ENCODE measurements at regions not wholly inside any gene's neighbourhood (a gene's known extent, or its start where the extent isn't known, plus 50 kb on each side); places are given as distances from the start of the nearest gene placed in this dataset.
"Not testable (repeated sequence)": the region's sequence is repeated elsewhere in the genome, so short reads cannot be mapped to it uniquely, and the experiment has no call there.

DNA sequence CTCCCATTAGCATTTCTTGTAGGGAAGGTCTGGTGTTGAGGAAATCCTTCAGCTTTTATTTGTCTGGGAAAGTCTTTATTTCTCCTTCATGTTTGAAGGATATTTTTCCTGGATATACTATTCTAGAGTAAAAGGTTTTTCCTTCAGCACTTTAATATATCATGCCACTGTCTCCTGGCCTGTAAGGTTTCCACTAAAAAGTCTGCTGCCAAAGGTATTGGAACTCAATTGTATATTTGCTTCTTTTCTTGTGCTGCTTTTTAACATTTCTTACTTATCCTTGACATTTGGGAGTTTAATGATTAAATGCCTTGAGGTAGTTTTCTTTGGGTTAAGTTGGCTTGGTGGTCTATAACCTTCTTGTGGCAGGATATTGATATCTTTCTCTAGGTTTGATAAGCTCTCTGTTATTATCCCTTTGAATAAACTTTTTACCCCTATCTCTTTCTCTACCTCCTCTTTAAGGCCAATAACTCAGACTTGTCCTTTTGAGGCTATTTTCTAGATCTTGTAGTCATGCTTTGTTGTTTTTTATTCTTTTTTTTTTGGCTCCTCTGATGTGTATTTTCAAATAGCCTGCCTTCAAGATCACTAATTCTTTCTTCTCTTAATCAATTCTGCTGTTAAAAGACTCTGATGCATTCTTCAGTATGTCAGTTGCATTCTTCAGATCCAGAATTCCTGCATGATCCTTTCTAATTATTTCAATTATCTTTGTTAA is 225.0 kb upstream of the ZNF217 start:
- DNase-seq, result no peak

- not testable (repeated sequence) for DNase-seq
Measured at GRCh38 chr20:53817513-53817912, 223.9 kb upstream of the ZNF217 start.

DNA sequence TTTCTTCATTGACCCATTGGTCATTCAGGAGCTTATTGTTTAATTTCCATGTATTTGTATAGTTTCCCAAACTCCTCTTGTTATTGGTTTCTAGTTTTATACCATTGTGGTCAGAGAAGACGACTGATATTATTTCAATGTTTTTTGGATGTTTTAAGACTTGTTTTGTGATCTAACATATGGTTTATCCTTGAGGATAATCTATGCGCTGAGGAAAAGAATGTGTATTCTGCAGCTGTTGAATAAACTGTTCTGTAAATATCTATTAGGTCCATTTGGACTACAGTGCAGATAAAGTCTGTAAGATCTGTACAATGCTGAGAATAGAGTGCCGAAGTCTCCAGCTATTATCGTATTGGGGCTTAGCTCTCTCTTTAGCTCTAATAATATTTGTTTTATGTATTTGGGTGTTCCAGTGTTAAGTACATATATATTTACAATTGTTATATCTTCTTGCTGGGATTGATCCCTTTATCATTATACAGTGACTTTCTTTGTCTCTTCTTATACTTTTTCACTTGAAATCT is 223.3 kb upstream of the ZNF217 start:
- DNase-seq, result no peak

- DNase-seq, result no peak
Measured at GRCh38 chr20:53815509-53815908, 221.9 kb upstream of the ZNF217 start.

- no peak for DNase-seq
Measured at GRCh38 chr20:53814060-53814459, 220.4 kb upstream of the ZNF217 start.

- no peak for DNase-seq
Measured at GRCh38 chr20:53813636-53814035, 220.0 kb upstream of the ZNF217 start.

DNA sequence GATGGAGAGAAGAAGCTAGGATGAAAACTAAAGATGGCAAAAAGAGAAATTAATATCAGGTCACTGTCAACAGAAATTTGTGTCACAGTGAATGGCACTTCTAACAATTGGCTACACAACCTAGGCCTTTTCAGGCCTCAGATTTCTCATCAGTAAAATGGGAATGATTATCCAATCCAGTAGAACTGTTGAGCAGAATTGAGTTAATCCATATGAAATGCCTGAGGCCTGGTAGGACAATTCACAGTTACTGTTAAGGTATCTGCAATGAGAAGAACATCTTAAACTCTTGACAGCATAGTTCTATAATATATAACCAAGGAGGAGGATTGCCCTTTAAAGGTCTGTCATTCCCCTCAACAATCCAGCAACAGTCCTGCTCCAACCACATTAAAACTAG is 217.9 kb upstream of the ZNF217 start:
- no peak for DNase-seq

DNA sequence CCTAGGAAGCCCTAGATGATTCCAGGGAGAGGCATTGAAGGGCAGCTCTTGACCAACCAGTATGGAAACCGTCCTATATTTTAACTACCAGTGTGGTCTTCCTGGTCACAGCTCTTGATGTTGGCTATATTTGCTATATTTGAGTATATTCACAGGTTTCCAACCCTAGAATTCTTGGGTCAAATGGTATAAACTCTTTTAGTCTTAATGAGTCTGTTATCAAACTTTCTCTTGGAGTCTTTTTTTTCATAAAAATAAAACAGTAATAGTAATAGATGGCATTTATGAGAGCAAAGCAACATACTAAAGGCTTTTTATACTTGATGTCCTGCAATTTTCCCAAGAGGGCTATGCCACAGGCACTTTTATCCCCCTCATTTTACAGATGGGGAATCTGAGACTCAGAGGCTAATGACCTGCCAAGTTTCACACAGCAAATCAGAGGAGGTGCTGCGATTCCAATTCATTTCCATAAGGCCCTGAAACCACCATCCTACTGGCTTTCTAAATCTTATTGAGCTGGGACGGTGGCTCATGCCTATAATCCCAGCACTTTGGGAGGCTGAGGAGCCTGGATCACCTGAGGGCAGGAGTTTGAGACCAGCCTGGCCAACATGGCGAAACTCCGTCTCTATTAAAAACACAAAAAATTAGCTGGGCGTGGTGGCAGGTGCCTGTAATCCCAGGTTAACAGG is 217.2 kb upstream of the ZNF217 start:
- DNase-seq, result no peak

- no peak for DNase-seq
Measured at GRCh38 chr20:53809728-53810365, 216.2 kb upstream of the ZNF217 start.

- DNase-seq, result no peak
Measured at GRCh38 chr20:53809217-53809616, 215.6 kb upstream of the ZNF217 start.

GRCh38 chr20:53808733-53809132 is 215.1 kb upstream of the ZNF217 start:
- DNase-seq, result no peak

- not testable (repeated sequence) for DNase-seq
Measured at GRCh38 chr20:53808302-53808701, 214.7 kb upstream of the ZNF217 start.

GRCh38 chr20:53806683-53807401 is 213.2 kb upstream of the ZNF217 start:
- DNase-seq, result no peak

GRCh38 chr20:53805895-53806384 is 212.3 kb upstream of the ZNF217 start:
- no peak for DNase-seq

- no peak for DNase-seq
Measured at GRCh38 chr20:53804920-53805894, 211.6 kb upstream of the ZNF217 start.

DNA sequence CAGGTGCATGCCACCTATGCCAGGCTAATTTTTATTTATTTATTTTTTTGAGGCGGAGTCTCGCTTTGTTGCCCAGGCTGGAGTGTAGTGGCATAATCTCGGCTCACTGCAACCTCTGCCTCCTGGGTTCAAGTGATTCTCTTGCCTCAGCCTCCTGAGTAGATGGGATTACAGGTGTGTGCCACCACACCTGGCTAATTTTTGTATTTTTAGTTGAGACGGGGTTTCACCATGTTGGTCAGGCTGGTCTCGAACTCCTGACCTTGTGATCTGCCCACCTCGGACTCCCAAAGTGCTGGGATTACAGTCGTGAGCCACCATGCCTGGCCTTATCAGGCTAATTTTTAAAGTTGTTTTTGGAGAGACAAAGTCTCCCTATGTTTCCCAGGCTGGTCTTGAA is 210.7 kb upstream of the ZNF217 start:
- DNase-seq, result not testable (repeated sequence)

DNA sequence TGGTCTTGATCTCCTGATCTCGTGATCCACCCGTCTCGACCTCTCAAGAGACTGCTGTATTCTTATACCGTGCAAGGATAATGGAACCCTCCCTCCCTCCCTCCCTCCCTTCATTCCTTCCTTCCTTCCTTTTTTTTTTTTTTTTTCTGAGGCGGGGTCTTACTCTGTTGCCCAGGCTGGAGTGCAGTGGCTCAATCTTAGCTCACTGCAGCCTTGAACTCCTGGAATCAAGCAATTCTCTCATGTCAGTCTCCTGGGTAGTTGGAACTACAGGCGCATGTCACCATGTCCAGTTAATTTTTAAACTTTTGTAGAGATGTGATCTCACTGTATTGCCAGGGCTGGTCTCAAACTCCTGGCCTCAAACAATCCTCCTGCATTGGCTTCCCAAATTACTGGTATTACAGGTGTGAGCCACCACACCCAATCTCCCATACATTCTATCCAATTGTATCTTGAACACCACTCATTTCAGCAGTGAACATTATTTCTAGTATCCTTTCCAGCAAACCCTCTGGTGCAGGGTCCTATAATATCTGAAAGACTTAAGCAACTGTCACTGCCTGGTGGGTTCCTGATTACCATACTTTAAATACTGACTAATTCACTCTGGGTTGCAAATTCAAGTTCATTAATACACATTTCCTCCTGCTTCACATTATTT is 210.0 kb upstream of the ZNF217 start:
- no peak for DNase-seq

DNA sequence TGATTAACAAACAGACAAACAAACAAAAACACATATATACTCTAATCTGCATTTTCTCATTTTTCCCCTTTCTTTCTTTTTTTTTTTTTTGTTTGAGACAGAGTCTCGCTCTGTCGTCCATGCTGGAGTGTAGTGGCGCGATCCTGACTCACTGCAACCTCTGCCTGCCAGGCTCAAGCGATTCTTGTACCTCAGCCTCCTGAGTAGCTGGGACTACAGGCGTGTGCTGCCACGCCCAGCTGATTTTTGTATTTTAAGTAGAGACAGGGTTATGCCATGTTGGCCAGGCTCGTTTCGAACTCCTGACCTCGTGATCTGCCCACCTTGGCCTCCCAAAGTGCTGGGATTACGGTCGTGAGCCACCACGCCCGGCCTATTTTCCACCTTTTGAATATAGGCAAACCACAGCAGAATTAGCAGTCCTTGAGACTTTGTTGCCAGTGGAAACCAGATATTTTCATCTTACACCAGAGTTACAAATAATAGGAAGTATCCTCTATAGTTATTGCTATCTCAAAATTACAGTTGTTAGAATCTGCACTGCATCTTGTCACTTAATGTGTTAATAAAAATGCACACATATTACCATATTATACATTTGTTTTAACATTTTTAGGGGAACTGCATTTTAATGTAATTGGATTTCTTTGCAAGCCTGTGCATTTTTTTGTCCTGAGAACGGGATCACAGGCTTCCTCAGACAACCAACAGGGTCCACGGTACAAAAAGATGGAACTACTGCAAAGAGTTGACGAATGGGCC is 208.2 kb upstream of the ZNF217 start:
- no peak for DNase-seq

DNA sequence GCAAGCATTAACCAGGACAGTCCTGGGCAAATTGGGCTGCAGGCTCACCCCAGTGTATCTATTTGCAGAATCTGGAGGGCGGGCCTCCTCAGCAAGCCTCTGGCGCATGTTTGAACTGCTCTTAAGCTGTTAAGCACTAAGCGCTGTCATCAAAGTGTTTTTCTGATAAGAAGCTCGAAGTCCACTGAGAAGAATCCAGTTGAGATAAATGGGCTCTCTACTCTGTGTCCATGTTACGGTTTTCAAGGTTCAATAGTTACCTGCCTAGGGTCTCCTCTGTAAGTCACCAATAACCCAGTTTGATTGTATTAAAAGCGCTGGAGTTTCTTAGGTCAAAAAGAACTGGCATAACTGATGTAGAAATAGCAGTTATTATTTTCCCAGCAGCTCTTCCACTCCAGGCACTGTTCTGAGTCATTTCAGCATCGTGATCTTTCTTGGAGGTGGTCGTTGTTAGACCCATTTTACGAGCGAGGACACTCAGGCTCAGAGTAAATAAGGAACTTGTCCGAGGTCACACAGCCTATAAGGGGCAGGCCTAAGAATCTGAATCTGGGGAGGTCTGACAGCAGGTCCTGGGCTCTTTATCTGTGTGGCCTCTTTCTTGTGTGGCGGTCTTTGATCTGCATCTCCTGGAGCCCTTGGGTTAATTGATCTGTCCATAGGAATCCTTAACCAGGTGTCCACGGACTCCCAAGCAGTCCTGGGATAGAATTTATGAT is 207.4 kb upstream of the ZNF217 start:
- no peak for DNase-seq

Measured in right lung (tissue), 2 donors.